Globus pallidus (tissue), 1 donor: ENCODE measurements at regions not wholly inside any gene's neighbourhood (a gene's known extent, or its start where the extent isn't known, plus 50 kb on each side); places are given as distances from the start of the nearest gene placed in this dataset.

Experiments used
- DNase-seq: peaks from one replicate; pipeline ENCODE4 v3.0.0-alpha.2; 2015; ENCODE audit warnings: low spot score

GRCh38 chr3:168844894-168845482 is 749.3 kb upstream of the GOLIM4 start:
- DNase-seq = no peak

DNA sequence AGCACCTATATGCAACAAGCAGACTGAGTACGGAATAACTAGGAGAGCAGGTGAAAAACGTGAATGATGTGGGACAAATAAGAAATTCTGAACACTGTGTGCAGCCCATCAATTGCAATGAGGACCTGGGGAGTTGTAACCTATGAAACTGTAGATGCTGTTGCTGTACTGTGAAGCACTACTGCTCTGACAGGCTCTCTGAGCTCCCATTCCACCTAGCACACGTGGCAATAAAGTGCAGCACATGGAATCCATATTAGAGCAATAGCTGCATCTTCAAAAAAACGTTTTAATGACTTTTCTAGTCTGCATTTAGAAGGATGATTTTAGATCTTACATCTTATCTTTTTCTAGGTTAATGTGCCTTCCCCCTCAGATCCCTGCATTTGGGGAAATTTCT is 748.7 kb upstream of the GOLIM4 start:
- DNase-seq = no peak

- DNase-seq = no peak
Measured at GRCh38 chr3:168843481-168843880, 747.8 kb upstream of the GOLIM4 start.

DNA sequence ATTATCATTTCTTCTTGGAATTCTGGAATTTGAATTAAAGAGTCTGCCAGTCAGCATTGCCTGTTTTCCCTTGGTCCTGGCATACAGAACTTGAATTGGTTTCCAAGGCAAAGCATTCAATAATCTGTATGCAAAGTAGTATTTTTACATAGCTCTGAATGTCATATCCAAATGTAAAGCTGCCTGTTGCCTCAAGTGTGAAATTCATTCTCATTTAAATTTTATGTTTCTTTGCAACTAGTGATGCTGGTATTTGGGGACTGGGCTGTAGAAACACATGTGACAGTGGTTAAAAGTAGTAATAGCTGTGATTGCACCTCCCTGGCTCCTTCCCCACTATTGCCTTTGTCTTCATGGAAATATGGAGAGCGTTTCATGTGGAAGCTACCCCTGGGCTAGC is 743.9 kb upstream of the GOLIM4 start:
- no peak for DNase-seq

GRCh38 chr3:168834558-168834957 is 738.8 kb upstream of the GOLIM4 start:
- DNase-seq = no peak

GRCh38 chr3:168828943-168829342 is 733.2 kb upstream of the GOLIM4 start:
- DNase-seq = no peak

GRCh38 chr3:168828536-168828935 is 732.8 kb upstream of the GOLIM4 start:
- no peak for DNase-seq

GRCh38 chr3:168828014-168828413 is 732.3 kb upstream of the GOLIM4 start:
- no peak for DNase-seq

- DNase-seq = no peak
Measured at GRCh38 chr3:168824107-168824506, 728.4 kb upstream of the GOLIM4 start.

GRCh38 chr3:168823466-168823865 is 727.7 kb upstream of the GOLIM4 start:
- no peak for DNase-seq

DNA sequence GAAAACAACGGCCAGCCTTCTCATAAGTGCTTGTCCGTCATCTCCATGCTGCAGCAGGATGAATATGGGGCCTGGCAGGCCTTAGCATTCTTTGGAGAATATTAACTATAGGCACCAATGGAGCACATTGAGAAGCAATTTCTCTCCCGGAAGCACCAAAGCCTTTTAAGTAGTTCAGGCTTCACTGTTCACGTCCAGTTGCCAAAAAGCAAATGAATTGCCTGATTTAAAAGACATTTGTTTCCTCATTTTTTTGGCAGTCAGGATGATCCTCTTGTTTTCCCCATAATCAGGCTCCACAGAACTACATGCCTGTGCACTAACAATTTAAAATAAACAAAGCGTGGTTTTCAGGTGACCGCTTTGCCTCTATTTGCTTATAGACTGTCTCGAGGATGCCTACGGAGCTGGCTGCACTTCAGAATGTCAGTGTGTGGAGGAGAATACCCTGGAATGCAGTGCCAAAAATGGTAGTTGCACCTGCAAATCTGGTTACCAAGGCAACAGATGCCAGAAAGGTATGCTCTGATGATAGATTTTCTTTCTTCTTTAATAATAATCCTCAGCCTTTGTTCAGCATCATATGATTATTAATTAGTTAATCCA is 725.2 kb upstream of the GOLIM4 start:
- no peak for DNase-seq

- DNase-seq = no peak
Measured at GRCh38 chr3:168817177-168817576, 721.5 kb upstream of the GOLIM4 start.

DNA sequence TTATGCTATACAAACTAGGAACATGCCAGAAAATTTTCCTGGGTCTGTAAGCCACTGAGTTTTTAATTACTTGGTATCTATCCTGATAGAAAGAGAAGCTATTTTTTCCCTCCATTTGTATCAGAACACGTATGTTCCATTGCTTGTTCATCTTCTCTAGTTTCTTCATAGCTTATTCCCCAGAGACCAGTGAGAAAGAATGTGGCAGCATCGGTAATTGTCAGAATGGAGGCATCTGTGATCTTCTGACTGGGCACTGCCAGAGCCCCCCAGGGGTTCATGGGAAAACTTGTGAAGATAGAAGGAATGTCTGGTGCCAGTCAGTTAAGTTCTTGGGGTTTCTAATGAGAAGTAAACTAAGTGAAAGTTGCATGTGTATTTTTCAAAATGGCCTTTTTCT is 720.2 kb upstream of the GOLIM4 start:
- DNase-seq = no peak

DNA sequence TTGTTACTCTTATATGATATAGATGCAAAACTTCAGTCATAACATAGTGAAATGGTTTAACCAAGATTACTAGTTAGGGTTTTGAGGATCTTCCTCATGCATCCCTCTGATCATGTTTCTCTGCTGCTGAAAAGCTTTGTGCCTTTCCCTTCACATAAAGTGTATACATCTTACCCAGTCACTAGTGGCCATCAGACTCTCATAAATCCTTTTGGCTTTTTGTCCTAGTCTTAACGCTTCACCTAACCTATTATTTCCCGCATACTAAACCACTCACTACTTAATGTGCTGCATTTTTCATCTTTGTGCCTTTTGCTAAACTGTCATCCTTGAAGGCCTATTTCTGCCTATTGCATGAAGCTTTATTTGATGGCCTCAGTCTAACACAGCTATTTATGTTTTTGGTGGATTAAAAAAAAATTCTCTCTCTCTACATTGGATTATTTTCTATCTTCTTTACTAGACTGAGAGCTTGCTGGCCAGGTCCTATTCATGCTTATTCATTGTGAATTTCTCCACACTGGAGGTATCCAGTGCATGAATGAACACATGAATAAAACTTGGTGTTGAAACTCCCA is 717.6 kb upstream of the GOLIM4 start:
- no peak for DNase-seq

DNA sequence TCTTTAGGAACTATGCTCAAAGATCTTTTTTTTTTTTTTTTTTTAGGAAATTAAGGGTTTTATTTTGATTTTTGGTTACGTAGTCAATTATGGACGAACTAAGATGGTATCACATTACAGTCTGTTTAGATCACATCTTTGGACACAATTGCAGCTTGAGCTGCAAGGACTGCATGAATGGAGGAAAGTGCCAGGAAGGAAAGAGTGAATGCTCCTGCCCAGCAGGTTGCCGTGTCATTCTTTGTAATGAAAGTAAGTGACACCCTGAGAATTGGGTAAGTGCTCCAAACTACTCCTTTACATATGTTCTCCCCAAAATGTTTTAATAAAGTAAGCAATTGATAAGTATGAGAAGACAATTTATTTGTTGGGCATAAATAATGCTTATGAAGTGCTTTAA is 716.5 kb upstream of the GOLIM4 start:
- DNase-seq = no peak

- no peak for DNase-seq
Measured at GRCh38 chr3:168808596-168808995, 712.9 kb upstream of the GOLIM4 start.

- no peak for DNase-seq
Measured at GRCh38 chr3:168807448-168807847, 711.7 kb upstream of the GOLIM4 start.

DNA sequence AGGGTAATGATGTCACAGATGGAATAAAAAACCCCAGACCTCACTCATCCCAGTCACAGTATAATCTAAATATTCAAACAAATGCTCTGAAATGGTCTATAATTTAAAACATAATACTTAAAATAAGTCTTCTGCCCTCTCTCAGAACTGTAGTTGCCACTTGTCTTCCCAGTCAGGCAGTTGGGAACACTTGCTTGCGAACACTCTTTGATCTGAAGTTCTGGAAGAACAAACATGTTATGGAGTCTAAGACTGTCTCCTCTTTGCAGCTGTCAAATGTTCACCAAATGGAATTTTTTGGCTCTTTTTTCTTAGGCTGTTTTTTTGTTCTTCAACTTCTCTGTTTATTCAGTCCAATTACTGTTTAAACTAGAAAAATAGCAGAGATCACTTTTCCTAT is 711.1 kb upstream of the GOLIM4 start:
- DNase-seq = no peak

GRCh38 chr3:168803536-168803935 is 707.8 kb upstream of the GOLIM4 start:
- DNase-seq = no peak

DNA sequence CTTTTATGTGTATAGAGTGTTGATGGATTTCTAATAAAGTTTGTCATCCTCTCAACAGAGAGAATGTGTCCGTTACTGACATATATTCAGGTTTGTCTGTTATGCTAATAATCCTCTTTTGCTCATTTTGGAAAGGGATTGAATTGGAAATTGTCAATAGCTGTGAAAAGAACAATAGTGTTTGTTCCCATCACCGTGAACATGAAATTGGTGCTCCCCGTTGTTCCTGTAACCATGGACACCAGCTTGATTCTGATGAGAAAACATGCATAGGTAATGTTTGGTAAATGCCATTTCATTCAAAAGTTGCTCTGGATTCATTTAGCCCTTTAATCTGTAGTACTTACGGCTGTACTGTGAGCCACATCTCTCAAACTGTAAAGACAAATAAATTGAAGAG is 707.0 kb upstream of the GOLIM4 start:
- no peak for DNase-seq

DNA sequence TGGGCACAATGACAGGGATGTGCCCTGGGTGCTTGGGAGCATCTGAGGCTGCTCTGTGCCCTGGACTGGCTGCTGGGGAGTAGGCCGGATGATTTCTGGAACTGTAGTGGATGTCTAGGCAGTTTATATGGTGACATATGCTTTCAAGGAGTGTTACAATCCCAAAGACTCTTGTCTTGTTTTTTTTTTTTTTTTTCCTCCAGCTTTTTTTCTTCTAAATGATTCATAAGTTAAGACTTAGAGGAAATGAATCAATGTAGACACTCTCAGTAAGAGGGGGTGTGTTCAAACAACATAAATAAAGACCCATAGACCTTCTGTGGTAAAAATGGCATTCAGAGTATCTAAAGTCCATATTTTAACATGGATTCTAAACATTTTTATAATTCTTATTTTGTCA is 706.1 kb upstream of the GOLIM4 start:
- DNase-seq = no peak

- no peak for DNase-seq
Measured at GRCh38 chr3:168796339-168796738, 700.6 kb upstream of the GOLIM4 start.

- no peak for DNase-seq
Measured at GRCh38 chr3:168794427-168794826, 698.7 kb upstream of the GOLIM4 start.

DNA sequence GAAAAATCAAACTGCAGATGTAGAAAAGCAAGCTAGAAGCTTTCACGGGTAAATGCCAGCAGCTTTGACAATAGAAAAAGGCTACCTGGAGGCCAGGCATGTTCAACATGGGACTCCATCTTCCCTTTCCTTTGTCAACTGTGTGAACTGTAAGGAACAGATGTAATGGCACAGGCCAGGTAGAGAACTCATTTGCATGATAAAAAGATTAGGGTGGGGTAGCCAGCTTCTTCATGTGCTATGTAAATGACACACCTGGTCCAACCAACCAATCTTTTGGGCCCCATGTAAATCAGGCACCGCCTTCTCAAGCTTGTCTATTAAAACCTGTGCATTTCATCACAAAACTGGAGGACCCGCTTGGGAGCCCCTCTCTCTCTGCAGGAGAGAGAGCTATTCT is 686.5 kb upstream of the GOLIM4 start:
- no peak for DNase-seq
